Fibroblast of skin of right quadriceps (primary cell): ENCODE measurements at regions not wholly inside any gene's neighbourhood (a gene's known extent, or its start where the extent isn't known, plus 50 kb on each side); places are given as distances from the start of the nearest gene placed in this dataset.
A peak's percentile ranks its signal among the peaks of the same experiment; 100 is the strongest.
"Not testable (repeated sequence)": the region's sequence is repeated elsewhere in the genome, so short reads cannot be mapped to it uniquely, and the experiment has no call there.

Source experiments
- DNase-seq: peaks from one replicate; pipeline ENCODE4 v3.0.0-alpha.2; 2013

DNA sequence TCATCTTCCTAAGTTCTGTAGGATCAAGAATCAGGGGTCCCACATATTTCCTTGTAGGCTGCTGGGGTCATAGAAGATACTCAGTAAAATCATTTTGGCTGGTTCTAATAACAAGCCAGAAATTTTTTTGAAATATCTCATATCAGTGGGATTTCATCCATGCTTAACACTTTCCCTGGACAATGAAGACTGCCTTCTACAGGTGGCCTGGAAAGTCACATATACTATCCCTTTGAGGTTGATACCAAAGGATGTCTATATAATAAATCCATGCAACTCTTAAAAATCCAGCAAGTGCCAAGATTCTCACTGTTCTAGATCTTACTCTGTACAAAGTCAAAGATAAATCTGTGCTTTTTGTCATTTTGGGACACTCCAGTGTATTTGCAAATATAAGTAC, 225.8 kb upstream of the NEBL start:
- DNase-seq: no peak

DNA sequence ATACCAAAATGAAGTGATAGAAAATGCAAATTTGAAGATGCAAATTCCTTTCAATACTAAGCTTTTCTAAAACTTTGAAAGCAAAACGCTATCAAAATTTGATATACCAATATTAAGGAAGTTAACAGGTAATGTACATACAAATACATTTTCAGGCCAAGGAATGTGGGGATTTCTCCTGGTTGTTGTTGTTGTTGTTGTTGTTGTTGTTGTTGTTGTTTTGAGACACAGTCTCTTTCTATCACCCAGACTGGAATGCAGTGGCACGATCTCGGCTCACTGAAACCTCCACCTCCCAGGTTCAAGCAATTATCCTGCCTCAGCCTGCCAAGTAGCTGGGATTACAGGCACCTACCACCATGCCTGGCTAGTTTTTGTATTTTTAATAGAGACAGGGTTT, 224.7 kb upstream of the NEBL start:
- not testable (repeated sequence) for DNase-seq

DNA sequence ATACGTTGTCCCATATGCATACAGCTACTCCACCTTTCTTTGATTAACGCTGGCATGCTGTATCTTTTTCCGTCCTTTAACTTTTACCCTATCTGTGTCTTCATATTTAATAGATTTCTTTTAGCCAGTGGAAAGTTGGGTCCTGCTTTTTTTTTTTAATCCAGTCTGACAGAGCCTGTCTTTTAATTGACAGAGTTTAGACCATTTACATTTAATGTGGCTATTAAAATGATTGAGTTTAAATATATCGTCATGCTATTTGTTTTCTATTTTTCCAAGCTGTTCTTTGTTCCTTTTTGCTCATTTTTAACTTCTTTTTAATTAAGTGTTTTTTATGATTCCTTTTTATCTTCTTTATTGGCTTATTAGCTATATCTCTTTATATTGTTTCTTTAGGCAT, 217.6 kb upstream of the NEBL start:
- no peak for DNase-seq

DNA sequence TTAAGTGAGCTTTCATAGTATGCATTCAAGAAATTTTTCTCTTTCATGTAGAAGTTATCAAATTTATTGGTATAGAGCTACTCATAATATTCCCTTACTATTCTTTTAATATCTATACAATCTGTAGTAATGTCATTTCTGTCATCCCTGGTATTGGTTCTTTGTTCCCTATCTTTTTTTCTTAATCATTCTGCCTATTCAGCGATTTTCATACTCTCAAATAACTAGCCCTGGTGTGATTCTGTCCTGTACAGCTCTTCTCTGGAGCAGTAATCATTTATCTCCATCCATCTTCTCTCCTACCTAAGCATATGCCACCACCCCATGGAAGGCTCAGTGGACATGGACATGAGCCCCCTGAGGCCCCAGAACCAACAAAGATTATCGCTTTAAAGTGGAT, 213.2 kb upstream of the NEBL start:
- DNase-seq: no peak

DNA sequence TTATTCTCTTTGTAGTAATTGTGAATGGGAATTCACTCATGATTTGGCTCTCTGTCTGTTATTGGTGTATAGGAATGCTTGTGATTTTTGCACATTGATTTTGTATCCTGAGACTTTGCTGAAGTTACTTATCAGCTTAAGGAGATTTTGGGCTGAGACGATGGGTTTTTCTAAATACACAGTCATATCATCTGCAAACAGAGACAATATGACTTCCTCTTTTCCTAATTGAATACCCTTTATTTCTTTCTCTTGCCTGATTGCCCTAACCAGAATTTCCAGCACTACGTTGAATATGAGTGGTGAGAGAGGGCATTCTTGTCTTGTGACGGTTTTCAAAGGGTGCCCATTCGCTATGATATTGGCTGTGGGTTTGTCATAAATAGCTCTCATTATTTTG, 209.8 kb upstream of the NEBL start:
- not testable (repeated sequence) for DNase-seq

DNA sequence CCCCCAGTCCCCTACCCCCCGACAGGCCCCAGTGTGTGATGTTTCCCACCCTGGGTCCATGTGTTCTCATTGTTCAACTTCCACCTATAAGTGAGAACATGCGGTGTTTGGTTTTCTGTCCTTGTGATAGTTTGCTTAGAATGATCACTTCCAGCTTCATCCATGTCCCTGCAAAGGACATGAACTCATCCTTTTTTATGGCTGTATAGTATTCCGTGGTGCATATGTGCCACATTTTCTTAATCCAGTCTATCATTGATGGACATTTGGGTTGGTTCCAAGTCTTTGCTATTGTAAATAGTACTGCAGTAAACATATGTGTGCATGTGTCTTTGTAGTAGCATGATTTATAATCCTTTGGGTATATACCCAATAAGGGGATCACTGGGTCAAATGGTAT, 208.2 kb upstream of the NEBL start:
- not testable (repeated sequence) for DNase-seq

DNA sequence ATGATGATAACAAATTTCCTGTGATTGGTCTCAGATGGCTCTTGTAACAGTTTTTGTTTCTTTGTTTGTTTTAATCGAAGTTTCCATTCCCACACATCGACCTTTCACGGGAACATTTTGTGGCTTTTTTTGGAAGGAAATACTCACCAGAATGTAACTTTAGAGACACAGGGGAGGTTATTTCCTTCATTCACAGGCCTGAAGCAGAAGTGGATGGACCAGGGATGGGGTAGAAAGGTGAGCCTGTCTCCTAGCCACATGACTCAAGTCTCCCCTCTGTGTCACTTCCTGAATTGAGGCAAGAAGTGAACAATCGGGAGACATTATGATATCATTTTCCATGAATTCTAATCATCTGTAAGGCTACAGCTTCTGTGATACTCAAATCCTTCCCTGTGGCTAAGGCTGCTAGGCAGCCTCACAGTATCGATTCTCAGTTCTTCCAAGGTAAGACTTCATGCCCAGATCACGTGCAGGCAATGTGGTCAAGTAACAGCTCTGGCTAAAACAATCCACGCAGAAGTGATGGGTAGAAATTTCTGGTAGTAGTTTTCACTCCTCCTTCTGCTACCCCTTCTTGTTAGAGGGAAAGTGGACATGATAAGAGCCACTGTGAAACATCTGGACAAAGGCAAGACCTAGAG, 203.9 kb upstream of the NEBL start:
- DNase-seq: peak; percentile 51

DNA sequence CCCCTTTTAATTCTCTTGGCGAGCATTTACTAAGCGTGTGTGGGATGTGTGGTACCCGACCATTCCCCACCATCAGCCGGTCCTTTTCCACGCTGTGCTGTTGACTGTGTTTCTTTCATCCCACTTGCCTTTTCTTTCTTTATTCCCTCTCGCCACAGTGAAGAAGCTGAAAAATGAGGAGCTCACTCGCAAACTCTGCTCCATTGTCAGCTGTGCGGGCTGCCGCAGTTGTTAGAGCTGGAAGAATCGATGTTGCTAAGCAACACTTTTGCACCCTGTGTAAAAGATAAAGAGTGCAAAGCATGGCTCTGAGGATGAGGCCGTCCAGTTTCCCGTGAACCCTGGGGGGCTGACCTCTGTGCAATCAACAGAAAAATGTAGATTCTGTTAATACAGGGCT, 203.1 kb upstream of the NEBL start:
- no peak for DNase-seq

DNA sequence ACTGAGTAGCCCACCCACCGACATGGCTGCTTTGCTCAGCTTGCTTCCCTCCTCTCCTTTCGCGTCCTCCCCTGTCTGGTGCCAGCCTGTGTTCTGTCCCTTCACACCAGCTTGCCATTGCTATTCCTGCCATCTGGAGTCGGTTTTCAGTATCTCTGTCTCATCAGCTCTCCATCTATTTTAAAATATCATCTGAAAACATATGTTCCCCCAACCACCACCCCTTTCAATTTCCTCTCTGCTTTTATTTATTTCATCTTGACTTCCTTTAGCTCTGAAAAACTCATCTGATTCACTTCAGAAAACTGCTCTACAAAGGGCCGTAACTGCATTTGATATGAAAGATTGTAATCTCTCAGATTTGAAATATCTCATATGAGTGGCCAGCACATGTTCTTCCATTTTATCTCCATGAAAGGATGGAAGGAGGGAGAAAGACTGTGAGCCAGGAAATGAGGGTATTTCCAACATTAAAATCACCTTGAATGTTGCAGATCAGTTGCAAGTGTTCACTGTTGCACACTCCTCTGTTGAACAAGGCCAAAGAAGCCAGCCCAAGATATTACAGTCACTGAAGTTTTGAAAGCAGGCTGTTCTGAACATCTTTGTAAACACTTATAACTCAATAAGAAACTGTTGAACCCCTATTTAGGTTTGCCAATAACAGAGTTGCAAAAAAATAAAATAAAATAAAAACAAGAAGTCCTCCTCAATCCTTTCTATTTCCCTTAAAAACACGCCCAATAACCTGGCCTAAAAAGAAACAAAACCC, 202.4 kb upstream of the NEBL start:
- DNase-seq: peak; percentile 25

DNA sequence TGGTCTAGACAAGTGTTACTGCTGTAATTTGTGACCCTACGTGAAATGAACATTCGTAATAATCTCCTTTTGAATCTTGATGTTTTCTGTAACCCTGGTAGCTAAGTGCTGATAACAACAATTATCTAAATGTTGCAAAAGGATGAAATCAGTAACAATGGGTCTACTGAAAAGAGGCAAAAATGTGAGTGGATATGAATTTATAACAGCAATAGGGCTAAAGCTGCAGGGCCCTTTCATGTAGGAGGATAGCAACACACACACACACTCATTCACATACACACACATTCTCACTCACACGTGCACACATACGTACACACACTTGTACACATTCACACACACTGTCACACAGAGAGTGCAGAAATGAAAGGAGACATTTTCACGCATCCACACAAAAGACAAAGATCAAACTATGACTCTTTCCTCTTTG, 200.8 kb upstream of the NEBL start:
- DNase-seq: no peak

DNA sequence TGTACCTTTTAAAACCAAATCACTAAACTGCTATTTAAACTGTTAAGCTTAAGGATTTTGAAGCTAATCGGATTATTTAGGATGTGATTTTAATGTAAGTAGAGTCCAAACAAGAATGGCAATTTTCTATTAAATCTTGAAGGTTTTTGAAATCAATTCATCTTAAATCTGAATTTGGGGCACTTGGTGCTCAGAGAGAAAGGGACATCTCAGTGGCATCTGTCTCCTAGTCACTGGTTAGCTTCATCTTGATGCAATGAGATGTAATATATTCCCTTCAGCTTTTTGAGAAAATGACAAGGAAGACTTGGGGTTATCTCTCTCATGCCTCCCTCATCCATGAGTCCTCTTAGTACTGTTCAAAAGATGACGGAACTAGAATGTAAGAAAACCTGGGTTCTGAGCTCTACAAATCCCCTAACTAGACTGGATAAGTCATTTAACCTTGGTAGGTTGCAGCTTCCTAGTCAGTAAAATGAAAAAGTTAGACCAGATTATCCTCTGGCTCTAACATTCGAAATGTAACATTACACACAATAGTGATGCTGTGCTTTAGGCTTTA, 198.5 kb upstream of the NEBL start:
- no peak for DNase-seq

DNA sequence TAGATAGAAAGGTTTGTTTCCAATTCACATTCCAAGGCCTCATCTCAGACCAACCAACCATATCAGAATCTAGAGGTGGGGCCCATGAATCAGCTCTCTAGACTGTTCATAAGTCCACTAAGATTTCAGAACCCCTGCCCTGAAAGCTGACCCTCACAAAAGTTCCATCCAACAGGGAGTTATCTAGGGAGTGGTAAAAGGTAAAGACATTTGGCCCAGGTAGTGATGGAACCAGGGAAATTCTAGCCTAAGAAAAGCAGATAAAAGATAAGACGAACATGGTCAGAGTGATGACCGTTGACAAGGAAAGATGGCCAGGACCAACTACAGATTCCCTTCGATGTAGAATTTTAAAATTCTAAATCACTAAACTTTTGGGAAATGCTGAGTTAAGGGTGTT, 198.0 kb upstream of the NEBL start:
- no peak for DNase-seq

DNA sequence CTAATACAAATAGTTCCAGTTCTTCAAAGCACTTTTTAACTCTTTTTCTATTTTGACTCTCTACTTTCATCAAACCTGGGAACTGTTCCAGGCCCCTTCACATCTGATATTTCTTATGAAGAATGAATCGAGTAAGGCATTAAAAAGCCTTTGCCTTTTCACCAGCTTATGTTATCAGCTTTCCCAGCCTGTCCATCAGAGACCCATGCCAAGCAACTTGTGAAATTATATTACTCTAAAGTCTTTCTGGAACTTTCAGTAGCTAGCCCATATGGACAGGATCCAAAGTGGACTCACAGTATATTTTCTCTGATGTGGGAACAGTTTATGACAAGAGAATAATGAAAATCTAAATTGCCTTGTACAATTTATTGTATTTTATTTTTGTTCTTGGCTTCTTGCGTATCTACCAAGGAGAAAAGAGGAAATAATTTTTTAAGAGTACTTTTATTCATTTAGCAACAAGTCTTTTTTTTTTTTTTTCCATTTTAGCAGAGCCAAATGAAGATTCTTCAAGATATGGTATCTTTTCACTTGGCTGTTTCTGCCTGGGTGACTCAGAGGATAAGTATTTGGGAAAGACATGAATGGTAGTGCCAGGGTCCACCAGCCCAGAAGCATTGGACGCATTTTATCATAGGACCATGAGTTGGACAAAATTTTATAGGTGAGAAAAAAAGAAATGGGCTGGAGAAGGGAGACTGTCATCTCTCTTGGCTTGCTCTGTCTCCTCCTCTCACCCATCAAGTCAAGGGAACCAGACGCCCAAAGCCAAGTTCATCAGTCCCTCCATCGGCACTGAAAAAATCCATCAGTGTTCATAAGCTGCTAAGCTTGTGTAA, 195.8 kb upstream of the NEBL start:
- DNase-seq: no peak

DNA sequence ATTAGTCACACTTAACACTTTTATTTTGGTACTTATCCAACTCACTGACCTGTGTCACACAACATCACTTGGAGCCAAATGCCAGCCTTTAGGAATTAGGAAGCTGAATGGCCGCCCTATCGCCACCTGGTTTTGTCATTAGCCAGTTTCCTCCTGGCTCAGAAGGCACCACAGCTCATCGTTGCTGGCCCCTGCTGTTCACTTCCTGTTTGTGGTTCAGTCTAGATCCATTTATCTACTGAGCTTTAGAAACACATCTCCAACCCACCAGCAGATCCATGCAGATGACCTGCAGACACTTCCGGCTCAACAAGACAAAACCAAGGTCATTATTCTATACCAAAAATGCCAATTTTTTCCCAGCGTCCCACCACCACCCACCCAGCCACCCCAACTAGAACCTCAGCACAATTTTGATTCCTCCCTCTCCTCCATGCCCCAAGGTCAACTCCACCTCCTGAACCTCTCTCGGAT, 193.5 kb upstream of the NEBL start:
- DNase-seq: no peak

DNA sequence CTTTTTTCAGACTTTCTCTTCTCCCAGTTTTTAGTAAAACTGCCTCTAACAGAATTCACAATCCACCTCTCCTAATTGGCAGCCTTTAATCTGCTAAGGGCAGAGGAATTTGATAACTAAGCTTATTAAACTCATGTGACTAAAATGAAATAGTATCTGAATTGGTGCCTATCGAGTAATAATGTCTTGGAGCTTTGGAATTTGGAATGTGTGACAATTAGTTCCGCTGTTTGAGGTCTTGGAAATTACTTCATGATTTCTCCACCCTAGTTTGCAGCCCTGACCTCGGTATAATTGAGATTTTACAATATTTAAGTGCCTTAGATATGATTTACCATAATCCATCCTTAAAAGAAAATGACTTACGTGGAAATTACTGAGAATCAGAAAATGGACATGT, 190.4 kb upstream of the NEBL start:
- no peak for DNase-seq

DNA sequence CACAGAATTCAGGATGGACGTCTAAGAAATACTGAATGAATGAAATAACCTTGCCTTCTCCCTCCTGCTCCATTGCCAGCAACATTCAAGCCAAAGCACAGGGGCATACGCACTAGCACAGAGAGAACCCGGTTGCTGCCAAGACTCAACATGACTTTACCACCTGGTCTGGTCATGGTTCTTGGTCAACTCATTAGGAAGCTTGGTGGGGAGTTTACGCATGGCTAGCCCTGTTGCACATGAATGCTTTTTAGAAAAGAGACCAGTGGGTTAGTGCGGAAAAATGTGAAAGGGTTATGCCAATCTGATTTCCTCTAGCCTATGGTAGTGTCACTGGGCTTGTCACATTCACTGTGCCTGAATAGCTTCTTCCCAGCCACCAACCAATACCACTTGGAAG, 187.6 kb upstream of the NEBL start:
- no peak for DNase-seq

DNA sequence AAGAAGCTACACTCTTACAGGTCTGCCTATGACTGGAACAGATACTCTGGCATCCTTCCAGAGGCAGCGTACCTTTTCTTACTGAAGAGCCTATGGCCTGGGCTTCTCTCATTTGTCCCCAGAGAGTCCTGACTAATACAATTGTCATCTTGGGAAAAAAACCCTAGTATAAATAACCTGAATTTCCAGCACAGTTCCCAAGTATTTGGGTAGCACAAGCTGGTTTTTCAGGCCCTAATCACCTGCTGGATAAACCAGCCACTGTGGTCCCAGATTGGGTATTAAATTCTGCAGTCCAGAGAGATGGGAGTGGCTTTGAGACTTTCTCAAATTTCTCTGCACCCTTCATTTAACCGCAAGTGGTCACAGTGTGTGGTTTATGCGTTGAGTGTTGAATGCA, 186.8 kb upstream of the NEBL start:
- DNase-seq: peak; percentile 29

DNA sequence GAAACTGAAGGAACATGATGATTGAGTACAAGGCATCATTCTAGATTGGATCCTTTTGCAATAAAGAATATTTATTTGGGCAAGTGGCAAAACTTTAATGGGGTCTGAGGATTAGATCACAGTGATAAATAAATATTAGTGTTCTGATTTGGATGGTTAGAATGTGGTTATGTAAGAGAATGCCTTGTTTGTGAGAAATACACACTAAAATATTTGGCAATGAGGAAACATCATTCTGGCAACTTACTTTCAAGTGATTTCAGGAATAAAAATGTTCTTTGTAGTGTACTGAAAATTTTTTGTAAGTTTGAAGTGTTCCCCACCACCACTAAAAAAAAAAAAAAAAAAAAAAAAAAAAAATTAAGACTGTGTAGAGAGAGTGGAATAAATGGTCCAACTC, 185.1 kb upstream of the NEBL start:
- DNase-seq: no peak

DNA sequence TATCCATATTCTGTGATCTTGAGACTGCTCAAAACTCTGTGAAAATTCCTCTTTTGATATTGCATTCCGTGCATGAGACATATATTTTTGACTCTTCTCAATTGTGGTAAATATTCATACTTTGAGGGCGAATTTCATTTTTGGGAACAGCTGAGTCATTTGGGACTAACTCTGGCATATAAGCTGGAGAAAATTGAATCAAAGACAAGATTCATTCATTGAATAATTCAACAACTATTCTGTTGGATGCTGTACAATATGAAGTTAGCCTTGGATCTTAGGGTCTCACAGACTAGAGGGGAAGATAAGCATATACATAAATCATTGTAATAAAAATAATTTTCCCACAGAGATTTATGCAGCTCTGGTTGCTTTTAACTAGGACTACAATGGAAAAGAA, 183.2 kb upstream of the NEBL start:
- peak; percentile 65 for DNase-seq

DNA sequence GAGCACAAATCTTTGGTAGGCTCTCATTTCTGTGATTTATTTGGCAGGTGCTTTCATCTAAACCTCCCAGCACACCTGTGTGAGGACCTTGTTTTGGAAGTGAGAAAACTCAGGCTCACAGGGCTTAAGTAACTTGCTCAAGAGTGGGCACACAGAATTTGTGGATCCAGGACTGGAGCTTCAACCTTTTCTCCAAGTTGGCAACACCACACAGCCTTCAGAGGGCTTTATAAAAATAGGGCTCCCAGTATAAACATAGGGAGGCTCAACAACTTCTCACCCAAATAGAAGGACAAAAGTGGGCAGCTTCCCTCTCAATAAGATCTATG, 182.2 kb upstream of the NEBL start:
- DNase-seq: no peak

DNA sequence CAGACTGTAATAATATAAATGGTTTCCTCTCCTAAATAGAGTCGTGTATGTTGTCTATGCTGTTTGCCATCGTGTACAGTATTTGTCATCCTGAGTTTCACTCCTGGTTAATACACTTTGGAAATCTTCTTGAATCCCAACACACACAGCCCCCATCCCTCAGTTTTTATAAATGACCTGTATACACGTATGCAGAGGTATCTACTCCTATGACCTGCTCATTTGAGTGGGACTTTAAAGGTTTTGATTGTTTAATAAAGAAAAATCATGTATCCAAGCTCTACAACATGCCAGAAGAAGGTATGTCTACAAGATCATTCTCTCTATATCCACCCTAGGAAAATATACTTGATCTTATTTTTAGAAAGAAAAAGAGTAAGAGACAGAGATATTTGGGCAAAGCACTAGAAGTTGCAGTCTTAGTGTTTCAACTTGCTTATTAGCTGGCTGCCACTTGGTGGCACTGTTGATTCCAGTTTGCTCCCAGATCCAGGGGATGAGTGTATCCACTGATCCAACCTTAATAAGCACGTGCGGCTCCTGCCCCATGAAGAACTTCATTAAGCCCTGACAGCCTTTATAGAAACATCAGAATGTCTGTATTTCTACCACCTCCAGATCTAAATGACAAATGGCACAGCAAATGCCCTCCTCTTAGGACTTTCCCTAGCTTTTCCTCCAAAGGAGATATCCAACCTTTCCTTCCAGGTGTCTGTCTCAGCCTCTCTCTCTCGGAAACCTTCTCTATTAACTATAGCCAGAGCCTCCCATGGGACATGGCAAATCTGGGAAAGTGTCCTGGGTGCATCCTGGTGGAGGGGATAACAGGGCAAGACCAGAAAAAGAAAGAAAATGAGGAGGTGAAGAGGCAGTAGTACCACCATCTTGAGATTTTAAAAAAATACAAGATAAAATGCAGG, 181.6 kb upstream of the NEBL start:
- peak; percentile 65 for DNase-seq

DNA sequence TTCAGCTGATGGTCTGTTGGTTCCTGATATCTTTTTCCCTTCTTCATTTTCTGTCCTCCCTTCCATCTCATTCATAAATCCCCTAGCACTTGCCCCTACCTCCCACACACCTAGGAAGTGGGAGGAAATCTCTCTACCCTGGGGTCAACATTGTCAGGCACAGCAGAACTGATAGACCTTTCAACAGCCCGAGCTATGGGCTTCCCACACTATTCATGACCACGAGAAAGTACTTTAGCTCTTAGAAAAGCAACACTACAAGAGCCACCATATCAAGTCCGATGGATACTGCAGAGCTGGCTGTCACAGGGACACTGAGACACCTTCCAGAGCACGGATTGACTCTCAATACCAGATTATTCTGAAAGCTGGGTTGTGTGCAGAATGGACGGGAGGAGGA, 180.6 kb upstream of the NEBL start:
- no peak for DNase-seq
